ENCODE measurements at regions not wholly inside any gene's neighbourhood (a gene's known extent, or its start where the extent isn't known, plus 50 kb on each side); places are given as distances from the start of the nearest gene placed in this dataset.

DNA sequence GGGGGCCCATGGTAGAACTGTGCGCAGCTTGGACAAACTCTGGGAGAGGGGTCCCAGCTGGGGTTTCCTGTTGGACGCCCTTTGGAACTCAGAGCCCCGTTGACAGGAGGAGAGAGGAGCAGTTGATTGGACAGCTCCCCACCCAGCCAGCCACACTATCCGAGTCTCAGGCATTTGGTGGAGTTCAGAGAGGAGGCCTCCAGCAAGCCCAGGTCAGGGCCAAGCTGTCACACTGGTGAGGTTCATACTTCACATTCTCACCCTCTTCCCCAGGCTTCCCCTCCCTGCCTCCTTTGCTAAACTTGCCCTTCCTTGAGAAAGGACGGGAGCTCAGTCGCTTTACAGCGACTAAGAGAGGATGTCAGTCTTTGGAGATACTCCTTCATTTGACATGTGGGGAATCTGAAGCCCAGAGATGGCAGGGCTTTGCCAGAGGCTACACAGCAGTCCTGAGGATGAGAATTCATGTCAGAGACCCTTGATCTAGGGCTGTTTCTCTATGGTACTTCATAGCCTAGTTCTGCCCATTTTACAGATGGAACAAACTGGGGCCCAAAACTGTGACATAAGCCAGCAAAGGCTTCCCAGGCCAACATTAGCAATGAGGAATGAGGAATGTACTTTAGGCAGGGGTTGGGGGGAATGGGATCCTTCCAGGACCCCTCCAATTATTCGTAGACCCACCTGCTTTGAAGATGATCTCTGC lies 142.2 kb downstream of the SMAD6 start:
- Mint-ChIP-seq H3K36me3 (ENCODE audit: insufficient read depth in 1 of 3, low read depth in 3 of 3) (no peaks in the 10 kb centered on the region; a peak in 1 of 7 replicates), H3K27ac (no peak overlapping the region), H3K4me3 (no peak overlapping the region), H3K27me3 (ENCODE audit: low read depth) (peaks cover 42% of the 10 kb centered on the region), H3K4me1 (peaks cover 12 to 13% of the 10 kb centered on the region in 2 experiments), H3K9me3 (no peaks in the 10 kb centered on the region)
- no peak overlapping the region for H4K91ac ChIP-seq (ENCODE audit: insufficient read length, low read depth, low read length)
- H3K23me2 ChIP-seq (ENCODE audit: insufficient read length, low read depth, low read length, poor library complexity, severe bottlenecking), result peaks cover 5% of the 10 kb centered on the region
- H3K79me1 ChIP-seq (ENCODE audit: insufficient read depth, low read depth, low read length, poor library complexity, severe bottlenecking), result no peaks in the 10 kb centered on the region
- H3K23ac ChIP-seq (ENCODE audit: insufficient read length, low read depth, low read length), result no peak overlapping the region
- H3K4ac ChIP-seq (ENCODE audit: low read depth, low read length), result no peak overlapping the region
- H4K8ac ChIP-seq (replicated peaks; ENCODE audit: insufficient read length, low read depth, low read length), result no peak overlapping the region
- H2BK12ac ChIP-seq (ENCODE audit: insufficient read length, low read depth, low read length), result no peak overlapping the region
- no peak overlapping the region for H4K5ac ChIP-seq (ENCODE audit: insufficient read length, low read depth, low read length)
- no peak overlapping the region for H3K14ac ChIP-seq (ENCODE audit: insufficient read depth, low read length)
- H4K20me1 ChIP-seq (ENCODE audit: control insufficient read depth, insufficient read depth, insufficient read length), result no peaks in the 10 kb centered on the region
- H3K9ac ChIP-seq (ENCODE audit: extremely low read depth, insufficient read length, low read length), result no peak overlapping the region
- DNase-seq, result no peak
- H3K4me1 ChIP-seq (ENCODE audit: insufficient read depth, low read length), result no peaks in the 10 kb centered on the region
- no peak overlapping the region for H2BK5ac ChIP-seq (ENCODE audit: insufficient read length, low read length)
- no peak overlapping the region for H2BK120ac ChIP-seq (ENCODE audit: low read depth, low read length, poor library complexity, severe bottlenecking)
- peaks cover 16% of the 10 kb centered on the region; the same call in 1 of the 2 replicates for H3K27me3 ChIP-seq (ENCODE audit: insufficient read depth, low read length)
- no peak overlapping the region for H3K56ac ChIP-seq (ENCODE audit: insufficient read length, low read depth, low read length)
- H3K79me2 ChIP-seq (ENCODE audit: insufficient read depth, low read length), result no peaks in the 10 kb centered on the region
- H3K9me3 ChIP-seq (ENCODE audit: control insufficient read depth, low read depth, low read length), result no peaks in the 10 kb centered on the region
- no CpG with 5 or more reads among the region's 8 CpGs for WGBS (ENCODE audit: extremely low coverage, insufficient read length, low lambda C conversion rate)
- no peak overlapping the region for H2BK15ac ChIP-seq (ENCODE audit: low read depth, low read length)
- no peak overlapping the region for H2BK20ac ChIP-seq (ENCODE audit: low read depth, low read length, poor library complexity, severe bottlenecking)
- H2AFZ ChIP-seq (ENCODE audit: low read length), result no peak overlapping the region
- H3K27ac ChIP-seq (ENCODE audit: insufficient read length, low read depth, low read length), result no peak overlapping the region
- no peak overlapping the region for H3K4me2 ChIP-seq (ENCODE audit: insufficient read depth, insufficient read length, low read length)
- H3K18ac ChIP-seq (ENCODE audit: insufficient read length, low read depth, low read length), result no peak overlapping the region
- H2AK5ac ChIP-seq (ENCODE audit: insufficient read length, low read length), result no peak overlapping the region
- no peak overlapping the region for H3T11ph ChIP-seq (ENCODE audit: low read length)
- TF ChIP-seq CTCF (conservative IDR thresholded peaks at IDR 0.05), result no peak

All from H9 (cell line).